ENCODE measurements at regions not wholly inside any gene's neighbourhood (a gene's known extent, or its start where the extent isn't known, plus 50 kb on each side); places are given as distances from the start of the nearest gene placed in this dataset.

- Histone ChIP-seq H3K27me3 (ENCODE audit: control insufficient read depth in 2 of 2, insufficient read depth in 2 of 2, low read length in 2 of 2) (peaks cover 0 to 50% of the 10 kb centered on the region in 2 experiments; a peak in 3 of 5 replicates), H3K4me1 (replicated peaks in 1 of 2; ENCODE audit: control insufficient read depth in 2 of 2, insufficient read depth in 2 of 2, low read length in 2 of 2) (no peaks in the 10 kb centered on the region), H3K9me1 (ENCODE audit: control insufficient read depth, insufficient read depth, low read length) (no peaks in the 10 kb centered on the region), H3K9ac (ENCODE audit: insufficient read depth in 1 of 2, low read depth in 2 of 2, low read length in 2 of 2) (no peak overlapping the region), H3K9me3 (replicated peaks; ENCODE audit: control insufficient read depth, insufficient read depth, low read depth, low read length) (no peaks in the 10 kb centered on the region), H3K27ac (ENCODE audit: extremely low read depth, low read depth, low read length) (no peak overlapping the region), H2AFZ (ENCODE audit: low read depth, low read length) (no peak overlapping the region), H3K36me3 (ENCODE audit: control insufficient read depth, insufficient read depth, low read length) (no peaks in the 10 kb centered on the region), H4K20me1 (replicated peaks; ENCODE audit: control insufficient read depth, insufficient read depth, low read length) (no peaks in the 10 kb centered on the region; the same call in none of the 2 replicates), H3K79me2 (ENCODE audit: control insufficient read depth, insufficient read depth, low read length) (no peaks in the 10 kb centered on the region), H3K4me3 (no peak overlapping the region), H3K4me2 (ENCODE audit: insufficient read depth, low read length) (no peak overlapping the region)
- BruUV-seq (replicated peaks), result no TSS peak
- no peak for ATAC-seq
- CTCF ChIA-PET (ENCODE audit: low intra/inter-chr PET ratio), result no interaction called here
- FAIRE-seq, result no peak
- POLR2A ChIA-PET, result interaction anchor here (0.6 kb wide), 2 partner anchors 415 to 1104 kb away, joined by 3 read pairs; no protein-coding TSS in a partner anchor
- in situ Hi-C loops (cut with MboI) (no loop called here), intact Hi-C loops (cut with micrococcal nuclease) (no loop called here)
- DNase-seq (ENCODE audit: extremely low read depth in 1 of 4, low spot score in 3 of 4), result no peak
- WGBS (ENCODE audit: insufficient coverage, low coverage, missing lambda C conversion rate), result 2% methylated on average over 13 of the region's 13 CpGs
- no peak for TF ChIP-seq ZNF217 (CRISPR knock-in tag; IDR thresholded peaks at IDR 0.05)
- TF ChIP-seq NCOR1 (IDR thresholded peaks at IDR 0.05), result no peak
- no peak for TF ChIP-seq PREB (CRISPR knock-in tag; IDR thresholded peaks at IDR 0.05)
- TF ChIP-seq GMEB1 (CRISPR knock-in tag; IDR thresholded peaks at IDR 0.05), result no peak
- TF ChIP-seq GTF2A2 (tag; IDR thresholded peaks at IDR 0.05), result no peak
- TF ChIP-seq SUPT5H (IDR thresholded peaks at IDR 0.05), result no peak
- no peak for TF ChIP-seq BRF2 (IDR thresholded peaks at IDR 0.05; ENCODE audit: borderline replicate concordance, insufficient read depth, insufficient read length)
- no peak for TF ChIP-seq BACH1 (tag; IDR thresholded peaks at IDR 0.05)
- TF ChIP-seq HOMEZ (CRISPR knock-in tag; IDR thresholded peaks at IDR 0.05), result no peak
- TF ChIP-seq CREB1 (IDR thresholded peaks at IDR 0.05), result no peak
- no peak for TF ChIP-seq CREB1 (CRISPR knock-in tag; IDR thresholded peaks at IDR 0.05)
- no peak for TF ChIP-seq RHOXF2B (CRISPR knock-in tag; conservative IDR thresholded peaks at IDR 0.05)
- no peak for TF ChIP-seq TAL1 (IDR thresholded peaks at IDR 0.05)
- TF ChIP-seq ZNF274 (IDR thresholded peaks at IDR 0.05; ENCODE audit: borderline replicate concordance, low read depth, low read length), result no peak
- TF ChIP-seq SREBF2 (CRISPR knock-in tag; IDR thresholded peaks at IDR 0.05), result no peak
- TF ChIP-seq TEAD1 (CRISPR knock-in tag; IDR thresholded peaks at IDR 0.05), result no peak
- no peak for TF ChIP-seq ZNF395 (CRISPR knock-in tag; IDR thresholded peaks at IDR 0.05)
Observed at GRCh38 chr2:72027426-72028161, 120.1 kb downstream of the CYP26B1 start.

Data from K562 (cell line).